Panc1 (cell line): ENCODE measurements at regions not wholly inside any gene's neighbourhood (a gene's known extent, or its start where the extent isn't known, plus 50 kb on each side); places are given as distances from the start of the nearest gene placed in this dataset.

Experiments
- ATAC-seq: fragments of 200-7000 bp; cut with Tn5 transposase; 2 replicates; pipeline ENCODE4 v1.9.1; 2020; ENCODE audit warnings: mild to moderate bottlenecking, moderate library complexity
- BruUV-seq: library from RNA; stranded (reverse); fragments of 400-500 nt; replicated peaks from 2 replicates; lab custom pipeline; 2021; lab: Mats Ljungman, UMichigan
- CTCF ChIA-PET: fragments of 300-600 bp; sonication (Branson Sonifier 250); formaldehyde crosslinking; loops from one replicate; lab custom pipeline; 2022; ENCODE audit warnings: antibody characterized with exemption; lab: Charles Lee
- POLR2A ChIA-PET: fragments of 300-600 bp; sonication (Branson Sonifier 250); formaldehyde crosslinking; loops from one replicate; lab custom pipeline; 2022; ENCODE audit warnings: antibody characterized with exemption; lab: Charles Lee
- DNase-seq: peaks from one replicate; pipeline ENCODE4 v3.0.0-alpha.2; 2010; ENCODE audit warnings: low read depth, low spot score
- H3K27ac ChIP-seq: 2 replicates; pipeline ENCODE4 v1.5.1; 2011; ENCODE audit warnings: mild to moderate bottlenecking, low read length, inconsistent platforms
- H3K27me3 ChIP-seq: fragments of 200-500 bp; sonication (Bioruptor generic); 2 replicates; pipeline ENCODE4 v1.6.0; 2014; ENCODE audit warnings: low read length, inconsistent platforms; ENCODE audit not compliant: control insufficient read depth, insufficient read depth
- H3K36me3 ChIP-seq: fragments of 200-500 bp; sonication (Bioruptor generic); 2 replicates; pipeline ENCODE4 v1.5.1; 2014; ENCODE audit warnings: inconsistent platforms, mild to moderate bottlenecking, low read length, moderate library complexity; ENCODE audit not compliant: control insufficient read depth, insufficient read depth
- H3K4me1 ChIP-seq: 2 replicates; pipeline ENCODE4 v1.5.1; 2011; ENCODE audit warnings: inconsistent platforms, mild to moderate bottlenecking, low read length, moderate library complexity; ENCODE audit not compliant: control insufficient read depth, insufficient read depth
- H3K4me3 ChIP-seq, 2 experiments: 2 replicates each; pipeline ENCODE4 v1.5.1; 2011 to 2012; ENCODE audit warnings: low read depth in 2 of 2, low read length in 2 of 2, mild to moderate bottlenecking in 2 of 2, inconsistent platforms in 1 of 2, moderate library complexity in 1 of 2
- H3K9me3 ChIP-seq: fragments of 200-500 bp; sonication (Bioruptor generic); 2 replicates; pipeline ENCODE4 v1.5.1; 2014; ENCODE audit warnings: low read depth, mild to moderate bottlenecking, inconsistent platforms, low read length, moderate library complexity; ENCODE audit not compliant: control insufficient read depth, insufficient read depth
- CTCF ChIP-seq: fragments of 450-650 bp; IDR thresholded peaks from 2 replicates; pipeline ENCODE4 v1.5.1; 2017; ENCODE audit warnings: mild to moderate bottlenecking
- POLR2AphosphoS5 ChIP-seq: IDR thresholded peaks from 2 replicates; pipeline ENCODE4 v1.6.1; 2012; ENCODE audit warnings: mild to moderate bottlenecking, low read depth, low read length, moderate library complexity
- SIN3A ChIP-seq: IDR thresholded peaks from 2 replicates; pipeline ENCODE4 v1.6.1; 2012; ENCODE audit warnings: low read depth, mild to moderate bottlenecking, low read length, moderate library complexity, borderline replicate concordance; ENCODE audit not compliant: insufficient read depth
- TCF7L2 ChIP-seq: IDR thresholded peaks from 2 replicates; pipeline ENCODE4 v1.6.1; 2011; ENCODE audit warnings: mild to moderate bottlenecking, low read depth, low read length, inconsistent platforms
- in situ Hi-C: cut with HindIII; loops from 2 replicates; pipeline ENCODE4 v1.10.0; 2016; ENCODE audit warnings: low sequenced_read_pairs, low pct_unique_long_range_greater_than_20kb
- intact Hi-C: fragments of 100-400 bp; cut with micrococcal nuclease; formaldehyde crosslinking; loops from one replicate; pipeline ENCODE4 v1.10.0; 2022; ENCODE audit not compliant: unreplicated experiment
- TF ChIP-seq, protein P1 (sequence below), 2 experiments: IDR thresholded peaks; 2 replicates each; pipeline ENCODE4 v1.6.1; 2011 to 2012; ENCODE audit warnings: low read depth in 2 of 2, control low read depth in 1 of 2, low read length in 1 of 2, mild to moderate bottlenecking in 1 of 2, moderate library complexity in 1 of 2; ENCODE audit not compliant: insufficient read depth in 1 of 2

DNA sequence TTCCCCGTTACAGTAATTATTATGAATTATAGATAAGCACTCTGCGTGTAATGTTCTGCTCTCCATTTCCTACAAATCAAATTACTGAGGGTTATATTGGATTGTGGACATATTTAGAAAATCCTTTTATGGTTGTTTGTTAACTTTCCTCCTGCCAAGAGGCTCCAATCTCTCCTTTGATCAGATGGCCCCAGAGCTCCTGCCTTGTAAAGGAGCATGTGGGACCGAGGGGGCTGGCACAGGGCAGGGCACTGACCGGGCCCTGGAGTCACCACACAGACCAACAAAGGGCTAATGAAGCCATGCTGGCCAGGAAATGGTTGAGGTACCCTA, 415.9 kb downstream of the EFNA5 start:
- Histone ChIP-seq H3K36me3 (no peaks in the 10 kb centered on the region), H3K4me1 (no peaks in the 10 kb centered on the region), H3K4me3 (no peak overlapping the region), H3K27me3 (no peaks in the 10 kb centered on the region), H3K27ac (no peak overlapping the region), H3K9me3 (no peaks in the 10 kb centered on the region)
- ChIA-PET CTCF (no interaction called here), POLR2A (no interaction called here)
- no TSS peak for BruUV-seq
- DNase-seq: no peak
- no peak for ATAC-seq
- TF ChIP-seq SIN3A (no peak), POLR2AphosphoS5 (no peak), TCF7L2 (no peak)
- TF ChIP-seq, protein P1, sequence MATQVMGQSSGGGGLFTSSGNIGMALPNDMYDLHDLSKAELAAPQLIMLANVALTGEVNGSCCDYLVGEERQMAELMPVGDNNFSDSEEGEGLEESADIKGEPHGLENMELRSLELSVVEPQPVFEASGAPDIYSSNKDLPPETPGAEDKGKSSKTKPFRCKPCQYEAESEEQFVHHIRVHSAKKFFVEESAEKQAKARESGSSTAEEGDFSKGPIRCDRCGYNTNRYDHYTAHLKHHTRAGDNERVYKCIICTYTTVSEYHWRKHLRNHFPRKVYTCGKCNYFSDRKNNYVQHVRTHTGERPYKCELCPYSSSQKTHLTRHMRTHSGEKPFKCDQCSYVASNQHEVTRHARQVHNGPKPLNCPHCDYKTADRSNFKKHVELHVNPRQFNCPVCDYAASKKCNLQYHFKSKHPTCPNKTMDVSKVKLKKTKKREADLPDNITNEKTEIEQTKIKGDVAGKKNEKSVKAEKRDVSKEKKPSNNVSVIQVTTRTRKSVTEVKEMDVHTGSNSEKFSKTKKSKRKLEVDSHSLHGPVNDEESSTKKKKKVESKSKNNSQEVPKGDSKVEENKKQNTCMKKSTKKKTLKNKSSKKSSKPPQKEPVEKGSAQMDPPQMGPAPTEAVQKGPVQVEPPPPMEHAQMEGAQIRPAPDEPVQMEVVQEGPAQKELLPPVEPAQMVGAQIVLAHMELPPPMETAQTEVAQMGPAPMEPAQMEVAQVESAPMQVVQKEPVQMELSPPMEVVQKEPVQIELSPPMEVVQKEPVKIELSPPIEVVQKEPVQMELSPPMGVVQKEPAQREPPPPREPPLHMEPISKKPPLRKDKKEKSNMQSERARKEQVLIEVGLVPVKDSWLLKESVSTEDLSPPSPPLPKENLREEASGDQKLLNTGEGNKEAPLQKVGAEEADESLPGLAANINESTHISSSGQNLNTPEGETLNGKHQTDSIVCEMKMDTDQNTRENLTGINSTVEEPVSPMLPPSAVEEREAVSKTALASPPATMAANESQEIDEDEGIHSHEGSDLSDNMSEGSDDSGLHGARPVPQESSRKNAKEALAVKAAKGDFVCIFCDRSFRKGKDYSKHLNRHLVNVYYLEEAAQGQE (IDR thresholded peaks at IDR 0.05; ENCODE audit: insufficient read depth in 1 of 2, low read depth in 2 of 2, low read length in 1 of 2): no peak
- intact Hi-C loops (no loop called here), in situ Hi-C loops (no loop called here)

- no peak overlapping the region for H3K27ac ChIP-seq
- in situ Hi-C loops (no loop called here), intact Hi-C loops (no loop called here)
- no peaks in the 10 kb centered on the region for H3K9me3 ChIP-seq
- H3K27me3 ChIP-seq: no peaks in the 10 kb centered on the region
- ChIA-PET POLR2A (interaction anchor here (0.6 kb wide), 2 partner anchors 101 to 257 kb away, joined by 3 read pairs; no protein-coding TSS in a partner anchor), CTCF (no interaction called here)
- no peak overlapping the region for H3K4me3 ChIP-seq
- DNase-seq: no peak
- TF ChIP-seq, protein P1 (IDR thresholded peaks at IDR 0.05; ENCODE audit: insufficient read depth in 1 of 2, low read depth in 2 of 2, low read length in 1 of 2): no peak
- TF ChIP-seq TCF7L2: no peak
- no peak for TF ChIP-seq CTCF
- TF ChIP-seq POLR2AphosphoS5: no peak
- no TSS peak for BruUV-seq
- ATAC-seq: no peak
- no peaks in the 10 kb centered on the region for H3K4me1 ChIP-seq
- H3K36me3 ChIP-seq: no peaks in the 10 kb centered on the region
These were observed 416.4 kb downstream of the EFNA5 start for GRCh38 chr5:107254214-107254901.
